ENCODE measurements at regions not wholly inside any gene's neighbourhood (a gene's known extent, or its start where the extent isn't known, plus 50 kb on each side); places are given as distances from the start of the nearest gene placed in this dataset.

- TF ChIP-seq ZNF37A (tag by site-specific recombination; IDR thresholded peaks at IDR 0.05) (no peak), ZNF302 (tag by site-specific recombination; IDR thresholded peaks at IDR 0.05; ENCODE audit: low read depth) (no peak), ZNF513 (tag by site-specific recombination; IDR thresholded peaks at IDR 0.05) (no peak)
- TF ChIP-seq, protein P1, sequence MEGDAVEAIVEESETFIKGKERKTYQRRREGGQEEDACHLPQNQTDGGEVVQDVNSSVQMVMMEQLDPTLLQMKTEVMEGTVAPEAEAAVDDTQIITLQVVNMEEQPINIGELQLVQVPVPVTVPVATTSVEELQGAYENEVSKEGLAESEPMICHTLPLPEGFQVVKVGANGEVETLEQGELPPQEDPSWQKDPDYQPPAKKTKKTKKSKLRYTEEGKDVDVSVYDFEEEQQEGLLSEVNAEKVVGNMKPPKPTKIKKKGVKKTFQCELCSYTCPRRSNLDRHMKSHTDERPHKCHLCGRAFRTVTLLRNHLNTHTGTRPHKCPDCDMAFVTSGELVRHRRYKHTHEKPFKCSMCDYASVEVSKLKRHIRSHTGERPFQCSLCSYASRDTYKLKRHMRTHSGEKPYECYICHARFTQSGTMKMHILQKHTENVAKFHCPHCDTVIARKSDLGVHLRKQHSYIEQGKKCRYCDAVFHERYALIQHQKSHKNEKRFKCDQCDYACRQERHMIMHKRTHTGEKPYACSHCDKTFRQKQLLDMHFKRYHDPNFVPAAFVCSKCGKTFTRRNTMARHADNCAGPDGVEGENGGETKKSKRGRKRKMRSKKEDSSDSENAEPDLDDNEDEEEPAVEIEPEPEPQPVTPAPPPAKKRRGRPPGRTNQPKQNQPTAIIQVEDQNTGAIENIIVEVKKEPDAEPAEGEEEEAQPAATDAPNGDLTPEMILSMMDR (tag by site-specific recombination; IDR thresholded peaks at IDR 0.05), result no peak
Measured at GRCh38 chr5:4875942-4876341, 264.2 kb upstream of the ADAMTS16 start.
